ENCODE measurements at regions not wholly inside any gene's neighbourhood (a gene's known extent, or its start where the extent isn't known, plus 50 kb on each side); places are given as distances from the start of the nearest gene placed in this dataset.

GRCh38 chr1:194341587-194341986, 1155.2 kb upstream of the B3GALT2 start:
- no peak for TF ChIP-seq CTCF (conservative IDR thresholded peaks at IDR 0.05; ENCODE audit: low read length)
- no peak for DNase-seq (ENCODE audit: low read depth)
- H3K4me3 ChIP-seq (ENCODE audit: low read length), result no peak overlapping the region

GRCh38 chr1:194339471-194339870, 1153.1 kb upstream of the B3GALT2 start:
- no peak for TF ChIP-seq CTCF (conservative IDR thresholded peaks at IDR 0.05; ENCODE audit: low read length)
- no peak overlapping the region for H3K4me3 ChIP-seq (ENCODE audit: low read length)
- DNase-seq (ENCODE audit: low read depth), result no peak

DNA sequence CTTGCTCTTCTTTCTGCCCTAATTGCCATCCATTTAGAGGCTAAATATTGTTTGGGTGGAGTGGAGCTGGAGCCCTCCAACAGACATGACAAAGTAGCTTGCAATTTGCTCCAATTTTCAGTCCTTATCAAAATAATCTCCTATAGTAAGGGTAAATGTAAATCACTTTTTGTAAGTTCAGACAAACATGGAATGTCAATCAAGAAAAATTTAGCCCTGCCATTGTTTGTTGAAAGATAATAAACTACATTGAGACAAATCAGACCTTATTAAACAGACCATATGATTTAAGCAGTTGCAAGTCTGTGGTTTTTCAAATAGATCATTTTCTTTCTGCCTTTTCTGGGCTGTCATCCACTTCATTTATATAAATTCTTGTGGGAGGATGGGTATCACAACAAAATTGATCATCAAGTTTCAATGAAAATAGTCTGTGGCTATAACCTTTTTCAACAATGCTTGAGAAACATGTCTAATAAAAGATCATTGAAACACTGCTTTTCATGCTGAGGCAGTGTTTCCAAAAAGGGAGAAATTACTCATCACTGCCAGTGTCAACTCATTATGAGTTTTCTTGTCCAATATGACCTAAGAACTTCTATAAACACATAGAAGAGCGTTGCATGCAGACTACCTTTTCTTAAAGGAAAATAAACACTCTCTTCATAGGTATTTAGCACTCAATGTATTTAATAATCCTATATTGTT, 1152.0 kb upstream of the B3GALT2 start:
- no peak overlapping the region for H3K4me3 ChIP-seq (ENCODE audit: low read length)
- DNase-seq (ENCODE audit: low read depth), result no peak
- TF ChIP-seq CTCF (conservative IDR thresholded peaks at IDR 0.05; ENCODE audit: low read length), result no peak

DNA sequence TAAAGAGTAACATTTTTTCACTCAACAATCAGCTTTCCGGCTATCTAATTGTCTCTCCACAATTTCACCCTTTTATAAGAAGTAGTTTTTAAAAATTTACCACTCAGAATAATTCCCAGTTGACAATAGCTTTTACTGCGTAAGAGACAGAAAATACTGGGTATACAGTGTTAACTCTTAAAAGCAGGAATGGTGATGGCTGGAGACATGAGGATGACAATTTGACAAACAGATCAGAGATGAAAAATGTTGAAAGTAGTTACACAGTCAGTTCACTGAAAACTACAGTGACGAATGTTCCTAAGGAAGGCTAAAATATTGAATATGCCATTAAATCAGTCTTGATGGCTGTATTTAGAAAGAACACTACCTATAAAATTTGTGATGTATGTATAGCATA, 1146.8 kb upstream of the B3GALT2 start:
- H3K4me3 ChIP-seq (ENCODE audit: low read length), result no peak overlapping the region
- DNase-seq (ENCODE audit: low read depth), result no peak
- TF ChIP-seq CTCF (conservative IDR thresholded peaks at IDR 0.05; ENCODE audit: low read length), result no peak

- no peak for DNase-seq (ENCODE audit: low read depth)
- H3K4me3 ChIP-seq (ENCODE audit: low read length), result no peak overlapping the region
- no peak for TF ChIP-seq CTCF (conservative IDR thresholded peaks at IDR 0.05; ENCODE audit: low read length)
Measured at GRCh38 chr1:194331758-194332157, 1145.3 kb upstream of the B3GALT2 start.

GRCh38 chr1:194322751-194323150, 1136.3 kb upstream of the B3GALT2 start:
- no peak overlapping the region for H3K4me3 ChIP-seq (ENCODE audit: low read length)
- DNase-seq (ENCODE audit: low read depth), result no peak

More at GRCh38 chr1:194322751-194323150, 1136.3 kb upstream of the B3GALT2 start:
- TF ChIP-seq CTCF (conservative IDR thresholded peaks at IDR 0.05; ENCODE audit: low read length), result no peak
